Caco-2 (cell line): ENCODE measurements at regions not wholly inside any gene's neighbourhood (a gene's known extent, or its start where the extent isn't known, plus 50 kb on each side); places are given as distances from the start of the nearest gene placed in this dataset.

Source experiments
- BruUV-seq: library from RNA; stranded (reverse); fragments of 400-500 nt; replicated peaks from 2 replicates; lab custom pipeline; 2021; lab: Mats Ljungman, UMichigan
- CTCF ChIA-PET: fragments of 300-600 bp; sonication (Branson Sonifier 250); formaldehyde crosslinking; loops from one replicate; lab custom pipeline; 2022; ENCODE audit warnings: antibody characterized with exemption; lab: Charles Lee
- POLR2A ChIA-PET: fragments of 300-600 bp; sonication (Branson Sonifier 250); formaldehyde crosslinking; loops from one replicate; lab custom pipeline; 2022; ENCODE audit warnings: antibody characterized with exemption; lab: Charles Lee
- DNase-seq, 2 experiments: peaks; one replicate each; pipeline versions ENCODE4 v3.0.0 to v3.0.0-alpha.2; 2020 to 2022
- H3K27me3 ChIP-seq: replicated peaks from 2 replicates; pipeline ENCODE4 v1.6.0; 2011; ENCODE audit warnings: low read length; ENCODE audit not compliant: control insufficient read depth, insufficient read depth
- H3K36me3 ChIP-seq: 2 replicates; pipeline ENCODE4 v1.5.1; 2011; ENCODE audit warnings: low read length; ENCODE audit not compliant: control insufficient read depth, insufficient read depth
- H3K4me1 ChIP-seq: fragments of 250-450 bp; sonication (Bioruptor Pico); 2 replicates; pipeline ENCODE4 v1.5.1; 2020; ENCODE audit warnings: mild to moderate bottlenecking
- H3K4me3 ChIP-seq: 2 replicates; pipeline ENCODE4 v1.5.1; 2011; ENCODE audit warnings: low read depth, mild to moderate bottlenecking, control low read depth, low read length
- H3K9me3 ChIP-seq: fragments of 250-450 bp; sonication (Bioruptor Pico); 2 replicates; pipeline ENCODE4 v1.5.1; 2020; ENCODE audit warnings: mild to moderate bottlenecking, moderate library complexity
- H3K27ac Mint-ChIP-seq: one replicate; pipeline ENCODE4 v1.8.0; 2022; ENCODE audit warnings: mixed read lengths; ENCODE audit not compliant: unreplicated experiment
- H3K27me3 Mint-ChIP-seq: one replicate; pipeline ENCODE4 v1.8.0; 2022; ENCODE audit warnings: mixed read lengths; ENCODE audit not compliant: insufficient read depth, unreplicated experiment
- H3K36me3 Mint-ChIP-seq: one replicate; pipeline ENCODE4 v1.8.0; 2022; ENCODE audit warnings: mild to moderate bottlenecking, mixed read lengths; ENCODE audit not compliant: insufficient read depth, unreplicated experiment
- H3K4me1 Mint-ChIP-seq: one replicate; pipeline ENCODE4 v1.8.0; 2022; ENCODE audit warnings: low read depth, mixed read lengths; ENCODE audit not compliant: unreplicated experiment
- H3K4me3 Mint-ChIP-seq: one replicate; pipeline ENCODE4 v1.8.0; 2022; ENCODE audit warnings: mild to moderate bottlenecking, moderate library complexity, mixed read lengths; ENCODE audit not compliant: unreplicated experiment
- H3K9me3 Mint-ChIP-seq: one replicate; pipeline ENCODE4 v1.8.0; 2022; ENCODE audit warnings: mixed read lengths; ENCODE audit not compliant: unreplicated experiment
- CTCF ChIP-seq, 2 experiments: fragments of 200-600 bp in 1 of 2; IDR thresholded peaks; 1 replicate in 1 of 2; 2 replicates in 1 of 2; pipeline versions ENCODE4 v1.5.1 to v1.8.0; 2011 to 2022; ENCODE audit warnings: antibody characterized with exemption in 1 of 2, control low read depth in 1 of 2, inconsistent platforms in 1 of 2, low read depth in 1 of 2, low read length in 1 of 2, mild to moderate bottlenecking in 1 of 2, moderate library complexity in 1 of 2; ENCODE audit not compliant: insufficient read depth in 1 of 2, severe bottlenecking in 1 of 2, unreplicated experiment in 1 of 2
- intact Hi-C: fragments of 100-400 bp; cut with micrococcal nuclease; formaldehyde crosslinking; loops from one replicate; pipeline ENCODE4 v1.10.0; 2022; ENCODE audit not compliant: unreplicated experiment

- Mint-ChIP-seq H3K36me3 (no peaks in the 10 kb centered on the region), H3K27me3 (peaks cover 5% of the 10 kb centered on the region), H3K4me3 (no peak overlapping the region), H3K27ac (no peak overlapping the region), H3K9me3 (no peaks in the 10 kb centered on the region), H3K4me1 (no peaks in the 10 kb centered on the region)
- ChIA-PET CTCF (no interaction called here), POLR2A (no interaction called here)
- Histone ChIP-seq H3K4me3 (no peak overlapping the region), H3K4me1 (no peaks in the 10 kb centered on the region), H3K36me3 (no peaks in the 10 kb centered on the region), H3K27me3 (no peaks in the 10 kb centered on the region), H3K9me3 (no peaks in the 10 kb centered on the region)
- intact Hi-C loops: no loop called here
- TF ChIP-seq CTCF (IDR thresholded peaks at IDR 0.05; ENCODE audit: insufficient read depth in 1 of 2, low read depth in 1 of 2, low read length in 1 of 2, severe bottlenecking in 1 of 2, unreplicated experiment in 1 of 2): no peak
- DNase-seq: no peak
- BruUV-seq: no TSS peak
These were observed 244.6 kb upstream of the SDK2 start for GRCh38 chr17:73888862-73889261.

- Mint-ChIP-seq H3K36me3 (no peaks in the 10 kb centered on the region), H3K4me1 (no peaks in the 10 kb centered on the region), H3K27ac (no peak overlapping the region), H3K9me3 (no peaks in the 10 kb centered on the region), H3K4me3 (no peak overlapping the region), H3K27me3 (peaks cover 7% of the 10 kb centered on the region)
- no peak overlapping the region for H3K4me3 ChIP-seq
- POLR2A ChIA-PET: no interaction called here
- no peaks in the 10 kb centered on the region for H3K9me3 ChIP-seq
- no peak for DNase-seq
- CTCF ChIA-PET: no interaction called here
- no peaks in the 10 kb centered on the region for H3K27me3 ChIP-seq
- no TSS peak for BruUV-seq
- no peak for TF ChIP-seq CTCF (IDR thresholded peaks at IDR 0.05; ENCODE audit: insufficient read depth in 1 of 2, low read depth in 1 of 2, low read length in 1 of 2, severe bottlenecking in 1 of 2, unreplicated experiment in 1 of 2)
- intact Hi-C loops: no loop called here
- H3K4me1 ChIP-seq: no peaks in the 10 kb centered on the region
- no peaks in the 10 kb centered on the region for H3K36me3 ChIP-seq
These were observed 245.2 kb upstream of the SDK2 start for GRCh38 chr17:73889439-73889838.

- no peaks in the 10 kb centered on the region for H3K36me3 ChIP-seq
- H3K4me1 ChIP-seq: no peaks in the 10 kb centered on the region
- BruUV-seq: no TSS peak
- no peak for DNase-seq
- intact Hi-C loops: no loop called here
- POLR2A ChIA-PET: no interaction called here
- TF ChIP-seq CTCF (IDR thresholded peaks at IDR 0.05; ENCODE audit: insufficient read depth in 1 of 2, low read depth in 1 of 2, low read length in 1 of 2, severe bottlenecking in 1 of 2, unreplicated experiment in 1 of 2): no peak
- no peaks in the 10 kb centered on the region for H3K27me3 ChIP-seq
- no peaks in the 10 kb centered on the region for H3K9me3 ChIP-seq
- Mint-ChIP-seq H3K9me3 (no peaks in the 10 kb centered on the region), H3K4me1 (no peaks in the 10 kb centered on the region), H3K27me3 (peaks cover 11% of the 10 kb centered on the region), H3K27ac (no peak overlapping the region), H3K36me3 (no peaks in the 10 kb centered on the region), H3K4me3 (no peak overlapping the region)
- CTCF ChIA-PET: no interaction called here
- H3K4me3 ChIP-seq: no peak overlapping the region
These were observed 246.7 kb upstream of the SDK2 start for GRCh38 chr17:73890831-73891405.
